DOHH2 (cell line): ENCODE measurements at regions not wholly inside any gene's neighbourhood (a gene's known extent, or its start where the extent isn't known, plus 50 kb on each side); places are given as distances from the start of the nearest gene placed in this dataset.

Experiments used
- EZH2phosphoT487 ChIP-seq: fragments of 200-600 bp; sonication (generic); IDR thresholded peaks from 2 replicates; pipeline ENCODE4 v1.6.1; 2017; ENCODE audit warnings: borderline replicate concordance, mild to moderate bottlenecking, antibody characterized with exemption, low read length, moderate library complexity, mixed read lengths
- TF ChIP-seq, protein P1 (sequence below): fragments of 200-600 bp; sonication (generic); IDR thresholded peaks from one replicate; pipeline ENCODE4 v1.5.1; 2014; ENCODE audit warnings: antibody characterized with exemption, mild to moderate bottlenecking, low read depth, low read length; ENCODE audit not compliant: poor library complexity, severe bottlenecking

DNA sequence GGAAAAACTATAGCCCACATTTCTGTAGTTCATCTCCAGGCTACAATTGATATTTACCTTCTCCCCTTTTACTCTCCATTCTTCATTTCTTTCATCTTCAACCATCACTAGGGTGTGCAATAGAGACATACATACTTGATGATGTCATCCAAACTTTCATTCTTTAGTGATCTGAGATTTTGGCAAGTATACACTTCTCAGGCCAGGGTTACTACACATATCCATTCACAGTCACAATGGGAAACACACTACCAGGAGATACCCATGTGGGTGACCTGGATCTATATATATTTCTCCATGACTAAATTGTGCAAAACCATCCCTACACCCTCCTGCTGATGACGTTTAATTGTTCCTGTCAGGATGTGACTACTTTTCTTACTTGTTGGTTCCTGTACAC is 769.5 kb upstream of the DPPA4 start:
- TF ChIP-seq, protein P1, sequence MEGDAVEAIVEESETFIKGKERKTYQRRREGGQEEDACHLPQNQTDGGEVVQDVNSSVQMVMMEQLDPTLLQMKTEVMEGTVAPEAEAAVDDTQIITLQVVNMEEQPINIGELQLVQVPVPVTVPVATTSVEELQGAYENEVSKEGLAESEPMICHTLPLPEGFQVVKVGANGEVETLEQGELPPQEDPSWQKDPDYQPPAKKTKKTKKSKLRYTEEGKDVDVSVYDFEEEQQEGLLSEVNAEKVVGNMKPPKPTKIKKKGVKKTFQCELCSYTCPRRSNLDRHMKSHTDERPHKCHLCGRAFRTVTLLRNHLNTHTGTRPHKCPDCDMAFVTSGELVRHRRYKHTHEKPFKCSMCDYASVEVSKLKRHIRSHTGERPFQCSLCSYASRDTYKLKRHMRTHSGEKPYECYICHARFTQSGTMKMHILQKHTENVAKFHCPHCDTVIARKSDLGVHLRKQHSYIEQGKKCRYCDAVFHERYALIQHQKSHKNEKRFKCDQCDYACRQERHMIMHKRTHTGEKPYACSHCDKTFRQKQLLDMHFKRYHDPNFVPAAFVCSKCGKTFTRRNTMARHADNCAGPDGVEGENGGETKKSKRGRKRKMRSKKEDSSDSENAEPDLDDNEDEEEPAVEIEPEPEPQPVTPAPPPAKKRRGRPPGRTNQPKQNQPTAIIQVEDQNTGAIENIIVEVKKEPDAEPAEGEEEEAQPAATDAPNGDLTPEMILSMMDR, result no peak
- no peak for TF ChIP-seq EZH2phosphoT487
